MM.1S (cell line): ENCODE measurements at regions not wholly inside any gene's neighbourhood (a gene's known extent, or its start where the extent isn't known, plus 50 kb on each side); places are given as distances from the start of the nearest gene placed in this dataset.

Experiments
- DNase-seq: peaks from one replicate; pipeline ENCODE4 v3.0.0-alpha.2; 2015
- H2AFZ ChIP-seq: fragments of 300-600 bp; sonication (generic); 2 replicates; pipeline ENCODE4 v1.6.0; 2016; ENCODE audit warnings: antibody characterized with exemption, low read length
- H3F3A ChIP-seq: fragments of 300-600 bp; sonication (generic); 2 replicates; pipeline ENCODE4 v1.6.1; 2016; ENCODE audit warnings: mild to moderate bottlenecking, antibody characterized with exemption, low read length, moderate library complexity, mixed read lengths; ENCODE audit not compliant: insufficient read depth
- H3K27ac ChIP-seq: fragments of 300-600 bp; sonication (generic); 2 replicates; pipeline ENCODE4 v1.5.1; 2016; ENCODE audit warnings: mild to moderate bottlenecking, low read length
- H3K27me3 ChIP-seq: fragments of 300-600 bp; sonication (generic); replicated peaks from 2 replicates; pipeline ENCODE4 v1.6.0; 2016; ENCODE audit warnings: low read length; ENCODE audit not compliant: insufficient read depth
- H3K36me3 ChIP-seq: fragments of 300-600 bp; sonication (generic); replicated peaks from 2 replicates; pipeline ENCODE4 v1.6.1; 2016; ENCODE audit warnings: mild to moderate bottlenecking, low read length, mixed read lengths; ENCODE audit not compliant: insufficient read depth
- H3K4me1 ChIP-seq: fragments of 300-600 bp; sonication (generic); 2 replicates; pipeline ENCODE4 v1.6.1; 2016; ENCODE audit warnings: low read length, mixed read lengths
- H3K4me2 ChIP-seq: fragments of 300-600 bp; sonication (generic); 2 replicates; pipeline ENCODE4 v1.6.0; 2016; ENCODE audit warnings: low read depth, low read length
- H3K4me3 ChIP-seq: fragments of 300-600 bp; sonication (generic); 2 replicates; pipeline ENCODE4 v1.5.1; 2016; ENCODE audit warnings: low read length, mixed read lengths
- H3K79me2 ChIP-seq: fragments of 300-600 bp; sonication (generic); 2 replicates; pipeline ENCODE4 v1.6.1; 2016; ENCODE audit warnings: mixed run types, low read length, mixed read lengths
- H3K9ac ChIP-seq: fragments of 300-600 bp; sonication (generic); 2 replicates; pipeline ENCODE4 v1.6.1; 2016; ENCODE audit warnings: low read length, mixed read lengths
- H3K9me2 ChIP-seq: fragments of 300-600 bp; sonication (generic); replicated peaks from 2 replicates; pipeline ENCODE4 v1.6.1; 2016; ENCODE audit warnings: mild to moderate bottlenecking, low read length, mixed read lengths; ENCODE audit not compliant: insufficient read depth
- H3K9me3 ChIP-seq: fragments of 300-600 bp; sonication (generic); replicated peaks from 2 replicates; pipeline ENCODE4 v1.6.1; 2016; ENCODE audit warnings: mild to moderate bottlenecking, low read length, mixed read lengths; ENCODE audit not compliant: insufficient read depth
- H4K20me1 ChIP-seq: fragments of 300-600 bp; sonication (generic); 2 replicates; pipeline ENCODE4 v1.6.1; 2016; ENCODE audit warnings: mild to moderate bottlenecking, low read length, moderate library complexity, mixed read lengths; ENCODE audit not compliant: insufficient read depth
- EZH2 ChIP-seq: fragments of 300-600 bp; sonication (generic); optimal IDR thresholded peaks from 2 replicates; pipeline ENCODE3; 2017; ENCODE audit warnings: low read depth, mild to moderate bottlenecking, antibody characterized with exemption, low read length, mixed read lengths
- EZH2phosphoT487 ChIP-seq: fragments of 300-600 bp; sonication (generic); IDR thresholded peaks from 2 replicates; pipeline ENCODE4 v1.6.1; 2018; ENCODE audit warnings: antibody characterized with exemption, low read length
- TF ChIP-seq, protein P1 (sequence below): fragments of 300-600 bp; sonication (generic); IDR thresholded peaks from 2 replicates; pipeline ENCODE4 v1.5.1; 2016; ENCODE audit warnings: antibody characterized with exemption, low read length, mixed read lengths

- Histone ChIP-seq H3K9me2 (no peaks in the 10 kb centered on the region), H3K4me1 (no peaks in the 10 kb centered on the region), H2AFZ (no peak overlapping the region), H3K27me3 (no peaks in the 10 kb centered on the region), H3K79me2 (no peaks in the 10 kb centered on the region), H3K4me3 (no peak overlapping the region), H3K27ac (no peak overlapping the region), H3K9ac (no peak overlapping the region), H4K20me1 (no peaks in the 10 kb centered on the region), H3F3A (no peaks in the 10 kb centered on the region), H3K36me3 (no peaks in the 10 kb centered on the region), H3K4me2 (no peak overlapping the region), H3K9me3 (no peaks in the 10 kb centered on the region)
- no peak for DNase-seq
- no peak for TF ChIP-seq EZH2phosphoT487
- no peak for TF ChIP-seq EZH2
- TF ChIP-seq, protein P1, sequence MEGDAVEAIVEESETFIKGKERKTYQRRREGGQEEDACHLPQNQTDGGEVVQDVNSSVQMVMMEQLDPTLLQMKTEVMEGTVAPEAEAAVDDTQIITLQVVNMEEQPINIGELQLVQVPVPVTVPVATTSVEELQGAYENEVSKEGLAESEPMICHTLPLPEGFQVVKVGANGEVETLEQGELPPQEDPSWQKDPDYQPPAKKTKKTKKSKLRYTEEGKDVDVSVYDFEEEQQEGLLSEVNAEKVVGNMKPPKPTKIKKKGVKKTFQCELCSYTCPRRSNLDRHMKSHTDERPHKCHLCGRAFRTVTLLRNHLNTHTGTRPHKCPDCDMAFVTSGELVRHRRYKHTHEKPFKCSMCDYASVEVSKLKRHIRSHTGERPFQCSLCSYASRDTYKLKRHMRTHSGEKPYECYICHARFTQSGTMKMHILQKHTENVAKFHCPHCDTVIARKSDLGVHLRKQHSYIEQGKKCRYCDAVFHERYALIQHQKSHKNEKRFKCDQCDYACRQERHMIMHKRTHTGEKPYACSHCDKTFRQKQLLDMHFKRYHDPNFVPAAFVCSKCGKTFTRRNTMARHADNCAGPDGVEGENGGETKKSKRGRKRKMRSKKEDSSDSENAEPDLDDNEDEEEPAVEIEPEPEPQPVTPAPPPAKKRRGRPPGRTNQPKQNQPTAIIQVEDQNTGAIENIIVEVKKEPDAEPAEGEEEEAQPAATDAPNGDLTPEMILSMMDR = no peak
Measured at GRCh38 chr1:98210064-98210463, 289.2 kb upstream of the DPYD start.

- H3F3A ChIP-seq = no peaks in the 10 kb centered on the region
- TF ChIP-seq, protein P1 = no peak
- TF ChIP-seq EZH2phosphoT487 (no peak), EZH2 (no peak)
Measured at GRCh38 chr1:98205291-98206017, 284.6 kb upstream of the DPYD start.

GRCh38 chr1:98203466-98203865 lies 282.6 kb upstream of the DPYD start:
- Histone ChIP-seq H3K79me2 (no peaks in the 10 kb centered on the region), H3K27me3 (no peaks in the 10 kb centered on the region), H3F3A (no peaks in the 10 kb centered on the region), H2AFZ (no peak overlapping the region), H3K4me1 (no peaks in the 10 kb centered on the region), H3K9me3 (no peaks in the 10 kb centered on the region), H3K4me2 (no peak overlapping the region), H3K4me3 (no peak overlapping the region), H3K9me2 (no peaks in the 10 kb centered on the region), H4K20me1 (no peaks in the 10 kb centered on the region), H3K36me3 (no peaks in the 10 kb centered on the region), H3K27ac (no peak overlapping the region), H3K9ac (no peak overlapping the region)
- TF ChIP-seq EZH2 (no peak), EZH2phosphoT487 (no peak)
- TF ChIP-seq, protein P1 = no peak
- DNase-seq = no peak

More at GRCh38 chr1:98205291-98206017, 284.6 kb upstream of the DPYD start:
- Histone ChIP-seq H2AFZ (no peak overlapping the region), H3K79me2 (no peaks in the 10 kb centered on the region), H3K9ac (no peak overlapping the region), H3K27me3 (no peaks in the 10 kb centered on the region), H3K4me3 (no peak overlapping the region), H3K9me3 (no peaks in the 10 kb centered on the region), H3K4me1 (no peaks in the 10 kb centered on the region), H3K4me2 (no peak overlapping the region), H3K9me2 (no peaks in the 10 kb centered on the region), H4K20me1 (no peaks in the 10 kb centered on the region), H3K27ac (no peak overlapping the region), H3K36me3 (no peaks in the 10 kb centered on the region)
- DNase-seq = no peak
